ENCODE measurements at regions not wholly inside any gene's neighbourhood (a gene's known extent, or its start where the extent isn't known, plus 50 kb on each side); places are given as distances from the start of the nearest gene placed in this dataset.
A peak's percentile ranks its signal among the peaks of the same experiment; 100 is the strongest.

GRCh38 chr20:9919271-9920014 lies 80.6 kb upstream of the PAK5 start:
- no peak for DNase-seq

- DNase-seq: no peak
Measured at GRCh38 chr20:9918348-9918747, 79.5 kb upstream of the PAK5 start.

- DNase-seq: no peak
Measured at GRCh38 chr20:9916761-9917160, 77.9 kb upstream of the PAK5 start.

GRCh38 chr20:9912858-9913434 lies 74.1 kb upstream of the PAK5 start:
- DNase-seq: peak; percentile 13

- DNase-seq: no peak
Measured at GRCh38 chr20:9912290-9912689, 73.4 kb upstream of the PAK5 start.

GRCh38 chr20:9911519-9911918 lies 72.6 kb upstream of the PAK5 start:
- DNase-seq: no peak

- no peak for DNase-seq
Measured at GRCh38 chr20:9909167-9909566, 70.3 kb upstream of the PAK5 start.

- DNase-seq: no peak
Measured at GRCh38 chr20:9903048-9903655, 64.3 kb upstream of the PAK5 start.

- DNase-seq: no peak
Measured at GRCh38 chr20:9889270-9889981, 50.5 kb upstream of the PAK5 start.

Data from stimulated activated CD4-positive, alpha-beta T cell treated with anti-CD3 and anti-CD28 coated beads, Interleukin-12 subunit alpha, Interleukin-12 subunit beta, amount 100 ng/mL, for 4 hours (primary cell).